ENCODE measurements at regions not wholly inside any gene's neighbourhood (a gene's known extent, or its start where the extent isn't known, plus 50 kb on each side); places are given as distances from the start of the nearest gene placed in this dataset.

DNA sequence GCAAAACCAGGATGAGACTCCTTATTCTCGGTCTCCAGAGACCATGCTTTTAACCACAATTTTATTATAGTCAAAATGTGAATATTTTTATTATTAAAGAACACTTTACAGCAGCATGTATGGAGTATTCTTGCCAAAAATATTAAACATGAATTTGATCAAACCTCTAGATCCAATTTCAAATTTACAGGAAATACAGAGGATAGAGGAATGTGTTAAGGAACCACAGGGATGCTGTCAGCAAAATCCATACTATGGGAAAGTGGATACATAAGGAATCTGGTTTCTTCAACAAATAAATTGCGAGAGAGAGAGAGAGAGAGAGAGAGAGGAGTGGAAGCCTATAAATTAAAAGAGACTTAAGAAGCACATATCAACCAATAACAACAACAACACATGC, 348.2 kb upstream of the NUDT12 start:
- no peaks in the 10 kb centered on the region for H3K9me3 ChIP-seq (ENCODE audit: low read length)
- no peaks in the 10 kb centered on the region for H3K27me3 ChIP-seq (ENCODE audit: insufficient read depth, low read length)
- no peaks in the 10 kb centered on the region for H3K36me3 ChIP-seq (ENCODE audit: insufficient read depth, low read length)
- H3K4me3 ChIP-seq (ENCODE audit: low read length): no peak overlapping the region
- H2AFZ ChIP-seq (ENCODE audit: low read depth, low read length): no peak overlapping the region
- H3K4me1 ChIP-seq (ENCODE audit: insufficient read depth, low read length): peaks cover 9% of the 10 kb centered on the region

DNA sequence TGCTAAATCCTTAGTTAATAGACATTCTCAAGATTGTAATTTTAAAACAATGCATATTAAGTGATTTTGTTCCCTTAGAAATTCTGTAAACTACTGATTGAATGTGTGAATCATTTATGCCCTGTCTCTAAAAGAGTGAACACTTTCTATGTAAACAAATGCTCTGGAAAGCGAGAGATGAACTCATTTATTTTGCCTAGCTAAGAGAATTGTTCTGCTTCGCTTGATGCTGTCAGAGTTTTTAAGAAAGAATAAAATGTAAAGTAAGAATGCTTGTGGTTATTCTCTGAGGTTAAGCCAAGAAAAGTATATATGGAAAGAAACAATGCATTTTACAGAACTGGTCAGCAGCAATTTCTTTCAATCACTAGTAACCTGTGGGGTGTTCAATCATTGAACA, 347.4 kb upstream of the NUDT12 start:
- Histone ChIP-seq H2AFZ (ENCODE audit: low read depth, low read length) (no peak overlapping the region), H3K9me3 (ENCODE audit: low read length) (no peaks in the 10 kb centered on the region), H3K27me3 (ENCODE audit: insufficient read depth, low read length) (no peaks in the 10 kb centered on the region), H3K4me3 (ENCODE audit: low read length) (no peak overlapping the region), H3K36me3 (ENCODE audit: insufficient read depth, low read length) (no peaks in the 10 kb centered on the region), H3K4me1 (ENCODE audit: insufficient read depth, low read length) (peaks cover 2% of the 10 kb centered on the region)

GRCh38 chr5:103909391-103909790, 346.8 kb upstream of the NUDT12 start:
- H3K9me3 ChIP-seq (ENCODE audit: low read length): no peaks in the 10 kb centered on the region
- no peak overlapping the region for H2AFZ ChIP-seq (ENCODE audit: low read depth, low read length)
- H3K27me3 ChIP-seq (ENCODE audit: insufficient read depth, low read length): no peaks in the 10 kb centered on the region
- H3K36me3 ChIP-seq (ENCODE audit: insufficient read depth, low read length): no peaks in the 10 kb centered on the region
- no peaks in the 10 kb centered on the region for H3K4me1 ChIP-seq (ENCODE audit: insufficient read depth, low read length)
- H3K4me3 ChIP-seq (ENCODE audit: low read length): no peak overlapping the region

GRCh38 chr5:103908336-103909080, 345.9 kb upstream of the NUDT12 start:
- Histone ChIP-seq H3K27me3 (ENCODE audit: insufficient read depth, low read length) (no peaks in the 10 kb centered on the region), H2AFZ (ENCODE audit: low read depth, low read length) (no peak overlapping the region), H3K4me1 (ENCODE audit: insufficient read depth, low read length) (no peaks in the 10 kb centered on the region), H3K36me3 (ENCODE audit: insufficient read depth, low read length) (no peaks in the 10 kb centered on the region), H3K4me3 (ENCODE audit: low read length) (no peak overlapping the region), H3K9me3 (ENCODE audit: low read length) (no peaks in the 10 kb centered on the region)

GRCh38 chr5:103907001-103907400, 344.4 kb upstream of the NUDT12 start:
- Histone ChIP-seq H3K36me3 (ENCODE audit: insufficient read depth, low read length) (no peaks in the 10 kb centered on the region), H2AFZ (ENCODE audit: low read depth, low read length) (no peak overlapping the region), H3K4me1 (ENCODE audit: insufficient read depth, low read length) (peaks cover 10% of the 10 kb centered on the region), H3K4me3 (ENCODE audit: low read length) (no peak overlapping the region), H3K9me3 (ENCODE audit: low read length) (no peaks in the 10 kb centered on the region), H3K27me3 (ENCODE audit: insufficient read depth, low read length) (no peaks in the 10 kb centered on the region)

- H3K4me3 ChIP-seq (ENCODE audit: low read length): no peak overlapping the region
- H3K36me3 ChIP-seq (ENCODE audit: insufficient read depth, low read length): no peaks in the 10 kb centered on the region
- peaks cover 3% of the 10 kb centered on the region for H3K9me3 ChIP-seq (ENCODE audit: low read length)
- H3K27me3 ChIP-seq (ENCODE audit: insufficient read depth, low read length): no peaks in the 10 kb centered on the region
- peaks cover 18% of the 10 kb centered on the region for H3K4me1 ChIP-seq (ENCODE audit: insufficient read depth, low read length)
- H2AFZ ChIP-seq (ENCODE audit: low read depth, low read length): no peak overlapping the region
These were observed 342.1 kb upstream of the NUDT12 start for GRCh38 chr5:103904651-103905050.

DNA sequence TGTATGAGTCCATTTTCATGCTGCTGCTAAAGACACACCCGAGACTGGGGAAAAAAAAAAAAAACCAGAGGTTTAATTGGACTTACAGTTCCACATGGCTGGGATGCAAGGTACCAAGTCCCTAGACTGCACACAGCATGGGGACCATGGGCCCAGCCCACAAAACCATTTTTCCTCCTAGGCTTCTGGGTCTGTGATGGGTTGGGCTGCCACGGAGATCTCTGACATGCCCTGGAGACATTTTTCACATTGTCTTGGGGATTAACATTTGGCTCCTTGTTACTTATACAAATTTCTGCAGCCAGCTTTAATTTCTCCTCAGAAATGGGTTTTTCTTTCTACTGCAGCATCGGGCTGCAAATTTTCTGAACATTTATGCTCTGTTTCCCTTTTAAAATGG, 340.3 kb upstream of the NUDT12 start:
- Histone ChIP-seq H3K36me3 (ENCODE audit: insufficient read depth, low read length) (no peaks in the 10 kb centered on the region), H3K4me1 (ENCODE audit: insufficient read depth, low read length) (peaks cover 18% of the 10 kb centered on the region), H3K27me3 (ENCODE audit: insufficient read depth, low read length) (no peaks in the 10 kb centered on the region), H2AFZ (ENCODE audit: low read depth, low read length) (no peak overlapping the region), H3K4me3 (ENCODE audit: low read length) (no peak overlapping the region), H3K9me3 (ENCODE audit: low read length) (peaks cover 3% of the 10 kb centered on the region)

DNA sequence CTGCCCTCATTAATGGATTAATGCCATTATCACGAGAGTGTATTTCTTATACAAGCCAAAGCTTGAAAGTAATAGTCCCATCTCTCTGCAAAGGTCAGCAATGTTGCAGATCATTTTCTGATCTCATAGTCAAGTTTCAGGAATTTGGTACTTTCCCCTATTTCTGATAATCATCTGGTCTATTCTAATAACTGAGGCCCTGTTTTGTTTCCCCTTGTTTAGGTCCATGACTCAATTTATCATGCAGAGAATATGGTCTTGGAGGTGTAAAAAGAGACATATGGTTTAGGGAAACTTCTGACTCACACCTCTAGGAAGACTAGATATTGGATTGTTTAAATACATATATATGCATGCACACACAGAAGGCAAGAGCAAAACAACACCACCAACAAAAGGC, 339.3 kb upstream of the NUDT12 start:
- H2AFZ ChIP-seq (ENCODE audit: low read depth, low read length): no peak overlapping the region
- H3K9me3 ChIP-seq (ENCODE audit: low read length): peaks cover 3% of the 10 kb centered on the region
- peaks cover 18% of the 10 kb centered on the region for H3K4me1 ChIP-seq (ENCODE audit: insufficient read depth, low read length)
- H3K27me3 ChIP-seq (ENCODE audit: insufficient read depth, low read length): no peaks in the 10 kb centered on the region
- H3K36me3 ChIP-seq (ENCODE audit: insufficient read depth, low read length): no peaks in the 10 kb centered on the region
- no peak overlapping the region for H3K4me3 ChIP-seq (ENCODE audit: low read length)

DNA sequence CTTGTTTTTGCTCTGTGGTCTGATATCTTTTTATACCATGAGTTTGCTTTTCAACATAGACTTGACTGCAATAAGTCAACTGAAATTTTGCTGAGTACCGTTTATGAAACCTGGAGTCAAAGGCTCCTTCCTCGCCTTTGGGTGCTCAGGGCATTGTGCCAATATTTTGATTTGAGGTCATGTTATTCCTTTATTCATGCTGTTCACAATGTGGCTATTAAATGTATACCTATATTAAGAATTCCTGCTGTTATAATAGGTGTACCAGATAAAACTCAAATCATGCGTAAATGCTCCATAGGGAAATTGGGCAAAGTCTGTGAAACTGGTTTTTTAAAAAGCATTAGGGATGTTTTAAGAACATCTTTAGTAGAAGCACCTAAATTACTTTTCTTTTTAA, 334.0 kb upstream of the NUDT12 start:
- Histone ChIP-seq H3K9me3 (ENCODE audit: low read length) (peaks cover 3% of the 10 kb centered on the region), H3K4me3 (ENCODE audit: low read length) (no peak overlapping the region)

GRCh38 chr5:103895738-103896137, 333.1 kb upstream of the NUDT12 start:
- Histone ChIP-seq H2AFZ (ENCODE audit: low read depth, low read length) (no peak overlapping the region), H3K36me3 (ENCODE audit: insufficient read depth, low read length) (no peaks in the 10 kb centered on the region), H3K27me3 (ENCODE audit: insufficient read depth, low read length) (no peaks in the 10 kb centered on the region), H3K4me1 (ENCODE audit: insufficient read depth, low read length) (peaks cover 14% of the 10 kb centered on the region), H3K9me3 (ENCODE audit: low read length) (peaks cover 3% of the 10 kb centered on the region), H3K4me3 (ENCODE audit: low read length) (no peak overlapping the region)

More for the DNA sequence above, 334.0 kb upstream of the NUDT12 start:
- Histone ChIP-seq H3K27me3 (ENCODE audit: insufficient read depth, low read length) (no peaks in the 10 kb centered on the region), H3K36me3 (ENCODE audit: insufficient read depth, low read length) (no peaks in the 10 kb centered on the region), H2AFZ (ENCODE audit: low read depth, low read length) (no peak overlapping the region), H3K4me1 (ENCODE audit: insufficient read depth, low read length) (peaks cover 15% of the 10 kb centered on the region)

DNA sequence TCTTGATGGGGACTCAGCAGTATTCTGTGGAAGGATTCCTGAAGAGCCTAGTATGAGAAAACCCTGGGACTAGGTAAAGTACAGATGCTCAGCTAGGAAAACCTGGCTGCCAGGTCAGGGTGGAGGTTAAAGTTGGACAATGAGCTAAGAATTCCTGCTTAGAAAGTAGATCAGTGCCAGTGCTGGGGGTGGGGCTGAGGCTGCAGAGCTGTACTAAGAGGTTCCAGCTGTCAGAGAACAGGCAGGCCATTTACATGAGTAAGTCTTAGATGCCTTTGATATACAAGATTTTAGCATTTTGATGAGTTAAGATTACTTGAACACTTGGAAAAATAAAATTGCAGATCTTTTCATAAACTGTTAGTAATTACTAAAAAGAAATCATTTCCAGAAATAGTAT, 332.3 kb upstream of the NUDT12 start:
- no peaks in the 10 kb centered on the region for H3K36me3 ChIP-seq (ENCODE audit: insufficient read depth, low read length)
- peaks cover under 1% of the 10 kb centered on the region for H3K9me3 ChIP-seq (ENCODE audit: low read length)
- H3K4me1 ChIP-seq (ENCODE audit: insufficient read depth, low read length): peaks cover 15% of the 10 kb centered on the region
- H3K27me3 ChIP-seq (ENCODE audit: insufficient read depth, low read length): no peaks in the 10 kb centered on the region
- no peak overlapping the region for H3K4me3 ChIP-seq (ENCODE audit: low read length)
- H2AFZ ChIP-seq (ENCODE audit: low read depth, low read length): no peak overlapping the region

DNA sequence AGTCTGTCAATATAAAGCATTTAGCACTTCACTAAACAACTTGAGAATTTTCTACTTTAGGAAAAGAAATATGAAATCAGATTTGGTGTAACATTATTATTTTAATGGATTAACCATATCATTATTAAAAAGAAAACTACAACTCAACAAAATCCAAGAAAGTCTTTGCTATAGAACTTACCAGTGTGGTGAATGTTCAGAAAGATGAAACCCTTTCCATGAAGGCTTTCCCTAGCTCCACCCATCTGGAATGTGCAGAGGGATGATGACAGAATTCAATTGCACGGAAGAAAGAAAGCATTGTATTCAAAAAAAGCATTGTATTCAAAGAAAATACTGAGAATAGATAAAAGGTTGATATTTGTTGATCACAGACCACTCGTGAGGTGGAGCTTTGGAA, 328.6 kb upstream of the NUDT12 start:
- H3K9me3 ChIP-seq (ENCODE audit: low read length): no peaks in the 10 kb centered on the region
- H3K36me3 ChIP-seq (ENCODE audit: insufficient read depth, low read length): no peaks in the 10 kb centered on the region
- no peaks in the 10 kb centered on the region for H3K27me3 ChIP-seq (ENCODE audit: insufficient read depth, low read length)
- H3K4me1 ChIP-seq (ENCODE audit: insufficient read depth, low read length): peaks cover 15% of the 10 kb centered on the region
- no peak overlapping the region for H3K4me3 ChIP-seq (ENCODE audit: low read length)
- H2AFZ ChIP-seq (ENCODE audit: low read depth, low read length): peak overlapping the region; percentile 5

GRCh38 chr5:103890313-103890712, 327.7 kb upstream of the NUDT12 start:
- Histone ChIP-seq H2AFZ (ENCODE audit: low read depth, low read length) (no peak overlapping the region), H3K4me3 (ENCODE audit: low read length) (no peak overlapping the region), H3K9me3 (ENCODE audit: low read length) (no peaks in the 10 kb centered on the region), H3K4me1 (ENCODE audit: insufficient read depth, low read length) (peaks cover 15% of the 10 kb centered on the region), H3K36me3 (ENCODE audit: insufficient read depth, low read length) (no peaks in the 10 kb centered on the region), H3K27me3 (ENCODE audit: insufficient read depth, low read length) (no peaks in the 10 kb centered on the region)

Data from neuron (in vitro differentiated cells).